Smooth muscle cell (in vitro differentiated cells): ENCODE measurements at regions not wholly inside any gene's neighbourhood (a gene's known extent, or its start where the extent isn't known, plus 50 kb on each side); places are given as distances from the start of the nearest gene placed in this dataset.

Experiments
- DNase-seq: peaks from one replicate; lab custom pipeline; 2025; ENCODE audit not compliant: unreplicated experiment; lab: John Stamatoyannopoulos, UW
- H2AFZ ChIP-seq: fragments of 200-600 bp; sonication (generic); 2 replicates; pipeline ENCODE4 v1.6.0; 2016; ENCODE audit warnings: antibody characterized with exemption, low read depth, mild to moderate bottlenecking
- H3F3A ChIP-seq: fragments of 200-600 bp; sonication (generic); 2 replicates; pipeline ENCODE4 v1.6.0; 2017; ENCODE audit warnings: antibody characterized with exemption, low read depth
- H3K27ac ChIP-seq: fragments of 200-600 bp; sonication (generic); 2 replicates; pipeline ENCODE4 v1.5.1; 2016; ENCODE audit warnings: low read depth, mild to moderate bottlenecking
- H3K27me3 ChIP-seq: fragments of 200-600 bp; sonication (generic); 2 replicates; pipeline ENCODE4 v1.6.1; 2016; ENCODE audit warnings: low read depth, mild to moderate bottlenecking
- H3K36me3 ChIP-seq: fragments of 200-600 bp; sonication (generic); 2 replicates; pipeline ENCODE4 v1.5.1; 2016; ENCODE audit warnings: low read depth
- H3K4me1 ChIP-seq: fragments of 200-600 bp; sonication (generic); 2 replicates; pipeline ENCODE4 v1.5.1; 2016; ENCODE audit warnings: low read depth
- H3K4me2 ChIP-seq: fragments of 200-600 bp; sonication (generic); 2 replicates; pipeline ENCODE4 v1.6.0; 2016; ENCODE audit warnings: mild to moderate bottlenecking
- H3K4me3 ChIP-seq: fragments of 200-600 bp; sonication (generic); 2 replicates; pipeline ENCODE4 v1.5.1; 2016; ENCODE audit warnings: mild to moderate bottlenecking
- H3K79me2 ChIP-seq: fragments of 200-600 bp; sonication (generic); 2 replicates; pipeline ENCODE4 v1.6.0; 2016; ENCODE audit warnings: low read depth, mild to moderate bottlenecking
- H3K9ac ChIP-seq: fragments of 200-600 bp; sonication (generic); 2 replicates; pipeline ENCODE4 v1.6.0; 2016; ENCODE audit warnings: low read depth
- H3K9me3 ChIP-seq: fragments of 200-600 bp; sonication (generic); replicated peaks from 2 replicates; pipeline ENCODE4 v1.5.1; 2016; ENCODE audit warnings: low read depth
- H4K20me1 ChIP-seq: fragments of 200-600 bp; sonication (generic); 2 replicates; pipeline ENCODE4 v1.6.0; 2016; ENCODE audit warnings: low read depth
- WGBS: methylation state at CpG from one replicate; pipeline ENCODE4 v1.1.7; 2016; ENCODE audit warnings: low lambda C conversion rate; 5-methylcytosine and 5-hydroxymethylcytosine counted together
- TF ChIP-seq, protein P1 (sequence below): fragments of 200-600 bp; sonication (generic); IDR thresholded peaks from 2 replicates; pipeline ENCODE4 v1.5.1; 2017; ENCODE audit warnings: borderline replicate concordance, mild to moderate bottlenecking, antibody characterized with exemption; ENCODE audit not compliant: insufficient read depth, poor library complexity, severe bottlenecking

DNA sequence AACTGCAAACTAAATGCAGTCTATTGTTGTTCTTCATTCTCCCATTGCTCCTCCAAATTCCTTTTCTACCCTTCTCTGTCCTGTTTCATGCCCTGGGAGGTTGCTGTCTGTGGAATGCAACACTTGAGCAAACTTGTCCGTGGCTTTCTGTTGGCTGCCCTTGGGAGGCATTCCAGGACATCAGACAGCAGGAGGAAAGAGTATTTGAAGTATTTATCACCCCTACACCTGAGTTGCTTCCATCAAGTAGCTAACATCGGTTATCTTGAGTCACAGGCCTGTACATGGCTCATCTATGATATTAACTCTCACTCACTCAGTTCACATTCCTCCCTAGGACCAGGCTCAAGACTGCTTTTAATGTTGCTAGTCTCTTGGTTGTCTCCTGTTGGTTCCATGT, 803.4 kb upstream of the CDH6 start:
- 28% methylated on average over 2 of the region's 2 CpGs for WGBS
- TF ChIP-seq, protein P1, sequence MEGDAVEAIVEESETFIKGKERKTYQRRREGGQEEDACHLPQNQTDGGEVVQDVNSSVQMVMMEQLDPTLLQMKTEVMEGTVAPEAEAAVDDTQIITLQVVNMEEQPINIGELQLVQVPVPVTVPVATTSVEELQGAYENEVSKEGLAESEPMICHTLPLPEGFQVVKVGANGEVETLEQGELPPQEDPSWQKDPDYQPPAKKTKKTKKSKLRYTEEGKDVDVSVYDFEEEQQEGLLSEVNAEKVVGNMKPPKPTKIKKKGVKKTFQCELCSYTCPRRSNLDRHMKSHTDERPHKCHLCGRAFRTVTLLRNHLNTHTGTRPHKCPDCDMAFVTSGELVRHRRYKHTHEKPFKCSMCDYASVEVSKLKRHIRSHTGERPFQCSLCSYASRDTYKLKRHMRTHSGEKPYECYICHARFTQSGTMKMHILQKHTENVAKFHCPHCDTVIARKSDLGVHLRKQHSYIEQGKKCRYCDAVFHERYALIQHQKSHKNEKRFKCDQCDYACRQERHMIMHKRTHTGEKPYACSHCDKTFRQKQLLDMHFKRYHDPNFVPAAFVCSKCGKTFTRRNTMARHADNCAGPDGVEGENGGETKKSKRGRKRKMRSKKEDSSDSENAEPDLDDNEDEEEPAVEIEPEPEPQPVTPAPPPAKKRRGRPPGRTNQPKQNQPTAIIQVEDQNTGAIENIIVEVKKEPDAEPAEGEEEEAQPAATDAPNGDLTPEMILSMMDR: no peak

DNA sequence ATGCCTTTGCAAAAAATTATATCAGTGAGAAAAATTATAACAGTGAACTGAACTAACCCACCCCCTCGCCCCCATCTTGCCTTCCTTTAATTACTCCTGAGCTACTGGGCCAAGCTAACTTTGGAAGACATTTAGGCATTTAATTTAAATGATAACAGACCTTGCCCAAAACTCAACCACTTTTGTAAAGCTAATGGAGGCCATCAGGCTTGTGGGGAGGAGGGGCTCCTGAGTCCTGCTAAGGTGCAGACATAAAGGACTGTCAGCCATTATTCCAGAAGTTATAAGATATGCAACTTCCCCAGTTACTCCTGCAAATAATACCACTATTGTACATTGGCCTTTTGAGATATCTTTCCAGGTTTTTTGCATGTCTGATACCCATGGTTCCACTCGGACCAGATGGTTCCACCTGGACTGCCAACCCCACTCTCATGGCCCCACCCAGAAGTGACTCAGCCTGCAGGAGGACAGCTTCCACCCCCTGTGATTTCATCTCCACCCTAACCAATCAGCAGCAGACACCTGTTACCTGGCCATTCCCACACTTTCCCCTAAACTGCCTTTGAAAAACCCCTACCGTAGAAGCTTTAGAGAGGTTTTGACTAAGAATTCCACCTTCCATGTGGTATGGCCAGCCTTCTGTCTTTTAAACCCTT, 805.4 kb upstream of the CDH6 start:
- Histone ChIP-seq H3K4me1 (no peaks in the 10 kb centered on the region), H3K9ac (no peak overlapping the region), H3K4me3 (no peak overlapping the region), H3K79me2 (no peaks in the 10 kb centered on the region), H4K20me1 (no peaks in the 10 kb centered on the region), H3K36me3 (no peaks in the 10 kb centered on the region), H3K27ac (no peak overlapping the region), H3K4me2 (no peak overlapping the region), H2AFZ (no peak overlapping the region), H3K27me3 (no peaks in the 10 kb centered on the region), H3K9me3 (no peaks in the 10 kb centered on the region), H3F3A (no peaks in the 10 kb centered on the region)
- DNase-seq: no peak
- WGBS: 85% methylated on average over 3 of the region's 3 CpGs
- TF ChIP-seq, protein P1: no peak

More for the DNA sequence above, 803.4 kb upstream of the CDH6 start:
- Histone ChIP-seq H3K4me1 (no peaks in the 10 kb centered on the region), H3F3A (no peaks in the 10 kb centered on the region), H4K20me1 (no peaks in the 10 kb centered on the region), H3K79me2 (no peaks in the 10 kb centered on the region), H3K4me3 (no peak overlapping the region), H3K9me3 (no peaks in the 10 kb centered on the region), H3K9ac (no peak overlapping the region), H2AFZ (no peak overlapping the region), H3K27me3 (no peaks in the 10 kb centered on the region), H3K36me3 (no peaks in the 10 kb centered on the region), H3K27ac (no peak overlapping the region), H3K4me2 (no peak overlapping the region)
- no peak for DNase-seq

DNA sequence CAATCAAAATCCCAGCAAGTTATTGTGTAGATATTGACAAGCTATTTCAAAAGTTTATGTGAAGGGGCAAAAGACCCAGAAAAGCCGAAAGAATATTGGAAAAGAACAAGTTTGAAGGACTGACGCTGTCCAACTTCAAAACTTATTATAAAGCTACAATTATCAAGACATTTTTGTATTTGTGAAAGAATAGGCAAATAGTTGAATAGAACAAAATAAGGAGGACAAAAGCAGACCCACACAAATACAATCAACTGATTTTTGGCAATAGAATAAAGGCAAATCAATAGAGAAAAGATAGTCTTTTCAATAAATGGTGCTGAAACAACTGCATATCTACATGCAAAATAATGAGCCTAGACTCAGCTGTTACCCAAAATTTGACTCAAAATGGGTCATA, 807.7 kb upstream of the CDH6 start:
- Histone ChIP-seq H3K4me3 (no peak overlapping the region), H3K36me3 (no peaks in the 10 kb centered on the region), H3K9me3 (no peaks in the 10 kb centered on the region), H3K4me2 (no peak overlapping the region), H3K4me1 (no peaks in the 10 kb centered on the region), H3K27me3 (peaks cover 3% of the 10 kb centered on the region), H3K9ac (no peak overlapping the region), H4K20me1 (no peaks in the 10 kb centered on the region), H3K27ac (no peak overlapping the region), H2AFZ (no peak overlapping the region), H3K79me2 (no peaks in the 10 kb centered on the region), H3F3A (no peaks in the 10 kb centered on the region)
- TF ChIP-seq, protein P1: no peak
- WGBS: 90% methylated on average over 2 of the region's 2 CpGs
- no peak for DNase-seq

DNA sequence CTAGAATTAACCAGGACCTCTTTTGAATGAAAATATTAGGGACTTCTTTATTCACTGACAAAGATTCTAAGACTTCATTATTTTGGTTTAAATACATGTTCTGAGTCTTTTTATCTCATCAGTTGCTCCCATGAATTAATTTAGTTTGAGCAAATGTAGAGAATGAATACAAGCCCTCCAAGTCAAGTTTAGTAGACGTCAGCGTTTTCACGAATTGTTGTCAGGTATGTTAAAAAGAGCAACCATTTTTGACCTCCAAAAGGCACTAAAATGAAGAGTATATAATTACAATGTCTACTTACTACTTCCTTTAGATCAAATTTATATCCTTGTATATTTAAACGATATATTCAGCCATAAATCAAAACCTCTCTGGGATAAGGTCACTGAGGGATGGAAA, 809.3 kb upstream of the CDH6 start:
- H3K9ac ChIP-seq: no peak overlapping the region
- no peaks in the 10 kb centered on the region for H3K9me3 ChIP-seq
- H3K79me2 ChIP-seq: no peaks in the 10 kb centered on the region
- no peaks in the 10 kb centered on the region for H4K20me1 ChIP-seq
- H3K27ac ChIP-seq: no peak overlapping the region
- TF ChIP-seq, protein P1: no peak
- no peak for DNase-seq
- H2AFZ ChIP-seq: no peak overlapping the region
- no peak overlapping the region for H3K4me2 ChIP-seq
- H3K36me3 ChIP-seq: no peaks in the 10 kb centered on the region
- peaks cover 17% of the 10 kb centered on the region for H3K27me3 ChIP-seq
- H3K4me1 ChIP-seq: no peaks in the 10 kb centered on the region
- WGBS: 91% methylated on average over 4 of the region's 4 CpGs
- H3F3A ChIP-seq: no peaks in the 10 kb centered on the region
- no peak overlapping the region for H3K4me3 ChIP-seq
